ENCODE measurements at regions not wholly inside any gene's neighbourhood (a gene's known extent, or its start where the extent isn't known, plus 50 kb on each side); places are given as distances from the start of the nearest gene placed in this dataset.

GRCh38 chr18:49681387-49681786, 119.5 kb downstream of the LIPG start:
- no peak for TF ChIP-seq CTCF (IDR thresholded peaks at IDR 0.05; ENCODE audit: insufficient read depth, low read length)
- no peak for TF ChIP-seq SPI1 (IDR thresholded peaks at IDR 0.05; ENCODE audit: borderline replicate concordance, low read depth)
